HepG2 (cell line): ENCODE measurements at regions not wholly inside any gene's neighbourhood (a gene's known extent, or its start where the extent isn't known, plus 50 kb on each side); places are given as distances from the start of the nearest gene placed in this dataset.

Source experiments
- ATAC-seq: fragments of 200-7000 bp; cut with Tn5 transposase; 3 replicates; pipeline ENCODE4 v1.9.1; 2020; ENCODE audit warnings: mild to moderate bottlenecking, moderate library complexity
- BruUV-seq: library from RNA; stranded (reverse); fragments of 400-500 nt; replicated peaks from 2 replicates; lab custom pipeline; 2021; lab: Mats Ljungman, UMichigan
- CTCF ChIA-PET: fragments of 300-600 bp; formaldehyde crosslinking; extraction: SDS; loops from one replicate; lab custom pipeline; 2021; ENCODE audit warnings: low total read pairs, inconsistent platforms, low intra/inter-chr PET ratio; lab: Yijun Ruan, JAX
- POLR2A ChIA-PET: fragments of 350-600 bp; sonication (Branson Sonifier 250); formaldehyde crosslinking; loops from one replicate; lab custom pipeline; 2020; ENCODE audit warnings: antibody characterized with exemption, inconsistent platforms; lab: Yijun Ruan, JAX
- DNase-seq: peaks from one replicate; pipeline ENCODE4 v3.0.0-alpha.2; 2015; ENCODE audit warnings: low spot score
- FAIRE-seq: peaks from 3 replicates; lab custom pipeline; 2011; peaks lifted over from hg19 to GRCh38; lab: Jason Lieb, UNC
- H2AFZ ChIP-seq: one replicate; pipeline ENCODE4 v1.6.1; 2011; ENCODE audit warnings: low read length, inconsistent platforms
- H3K27ac ChIP-seq: fragments of 300-600 bp; 3 replicates; pipeline ENCODE4 v1.8.0; 2011; ENCODE audit warnings: mixed run types, mild to moderate bottlenecking, mixed read lengths, low read length, inconsistent platforms; ENCODE audit not compliant: insufficient read depth; ENCODE audit errors: extremely low read length
- H3K27me3 ChIP-seq, 2 experiments: fragments of 200-600 bp in 1 of 2; 2 replicates in 1 of 2; 3 replicates in 1 of 2; pipeline versions ENCODE4 v1.6.0 to v1.8.0; 2011; ENCODE audit warnings: low read length in 2 of 2, mild to moderate bottlenecking in 2 of 2, moderate library complexity in 2 of 2, inconsistent platforms in 1 of 2; ENCODE audit not compliant: insufficient read depth in 2 of 2, control insufficient read depth in 1 of 2
- H3K36me3 ChIP-seq, 2 experiments: fragments of 200-600 bp in 1 of 2; replicated peaks in 1 of 2; 2 replicates in 1 of 2; 3 replicates in 1 of 2; pipeline versions ENCODE4 v1.5.1 to v1.8.0; 2011; ENCODE audit warnings: low read length in 2 of 2, inconsistent platforms in 1 of 2; ENCODE audit not compliant: insufficient read depth in 2 of 2, control insufficient read depth in 1 of 2
- H3K4me1 ChIP-seq: 2 replicates; pipeline ENCODE4 v1.5.1; 2012; ENCODE audit warnings: low read length, inconsistent platforms; ENCODE audit not compliant: insufficient read depth
- H3K4me2 ChIP-seq: 2 replicates; pipeline ENCODE4 v1.6.0; 2011; ENCODE audit warnings: low read depth, low read length, inconsistent platforms
- H3K4me3 ChIP-seq, 3 experiments: fragments of 200-600 bp in 1 of 3; sonication (generic), shearing (Covaris generic) in 1 of 3; replicated peaks in 1 of 3; 2 replicates each; pipeline ENCODE4 v1.5.1; 2011 to 2016; ENCODE audit warnings: low read length in 3 of 3, inconsistent platforms in 2 of 3, low read depth in 2 of 3, mild to moderate bottlenecking in 2 of 3, control low read depth in 1 of 3, mixed read lengths in 1 of 3; ENCODE audit not compliant: insufficient read depth in 1 of 3
- H3K79me2 ChIP-seq: one replicate; pipeline ENCODE4 v1.6.1; 2011; ENCODE audit warnings: low read length, inconsistent platforms; ENCODE audit not compliant: insufficient read depth
- H3K9ac ChIP-seq: 2 replicates; pipeline ENCODE4 v1.6.0; 2011; ENCODE audit warnings: mild to moderate bottlenecking, low read depth, low read length, inconsistent platforms; ENCODE audit not compliant: insufficient read depth
- H3K9me3 ChIP-seq: 2 replicates; pipeline ENCODE4 v1.5.1; 2012; ENCODE audit warnings: mild to moderate bottlenecking, low read length
- H4K20me1 ChIP-seq: 2 replicates; pipeline ENCODE4 v1.6.0; 2011; ENCODE audit warnings: inconsistent platforms, mild to moderate bottlenecking, low read length, moderate library complexity; ENCODE audit not compliant: insufficient read depth
- DNMT3B ChIP-seq: conservative IDR thresholded peaks from 2 replicates; pipeline ENCODE4 v1.6.1; 2016; ENCODE audit warnings: missing biosample characterization, control low read depth
- HNRNPLL ChIP-seq: fragments of 200-400 bp; formaldehyde crosslinking; IDR thresholded peaks from 2 replicates; pipeline ENCODE4 v1.6.1; 2017; ENCODE audit warnings: mild to moderate bottlenecking, low read depth, low read length; ENCODE audit not compliant: poor library complexity, severe bottlenecking
- JUNB ChIP-seq: sonication (generic); formaldehyde crosslinking; IDR thresholded peaks from 2 replicates; pipeline ENCODE4 v1.8.0; 2022; ENCODE audit warnings: missing genetic modification reagents, mild to moderate bottlenecking, borderline replicate concordance
- PAF1 ChIP-seq: IDR thresholded peaks from 2 replicates; pipeline ENCODE4 v1.6.1; 2016; ENCODE audit warnings: missing genetic modification reagents, missing compliant biosample characterization
- PHF5A ChIP-seq: IDR thresholded peaks from one replicate; pipeline ENCODE4 v1.6.1; 2018; ENCODE audit warnings: low read depth, missing genetic modification reagents; ENCODE audit not compliant: unreplicated experiment
- POLR2AphosphoS2 ChIP-seq: IDR thresholded peaks from 2 replicates; pipeline ENCODE4 v1.6.1; 2011; ENCODE audit warnings: low read depth, low read length, improper control_type of control experiment
- SPEN ChIP-seq: sonication (generic); formaldehyde crosslinking; IDR thresholded peaks from 2 replicates; pipeline ENCODE4 v1.5.1; 2020; ENCODE audit warnings: low read depth, mild to moderate bottlenecking, missing genetic modification reagents
- TOE1 ChIP-seq: sonication (generic); formaldehyde crosslinking; IDR thresholded peaks from 2 replicates; pipeline ENCODE4 v1.4.0; 2020; ENCODE audit warnings: mild to moderate bottlenecking, missing genetic modification reagents
- ZNF326 ChIP-seq: sonication (generic); formaldehyde crosslinking; IDR thresholded peaks from 2 replicates; pipeline ENCODE4 v1.4.0; 2020; ENCODE audit warnings: missing genetic modification reagents, borderline replicate concordance
- ZNF33A ChIP-seq: sonication (generic); formaldehyde crosslinking; IDR thresholded peaks from 2 replicates; pipeline ENCODE4 v1.5.1; 2020; ENCODE audit warnings: missing genetic modification reagents, mild to moderate bottlenecking, moderate library complexity, borderline replicate concordance
- ZNF543 ChIP-seq: sonication (generic); formaldehyde crosslinking; IDR thresholded peaks from 2 replicates; pipeline ENCODE4 v1.4.0; 2020; ENCODE audit warnings: mild to moderate bottlenecking, missing genetic modification reagents
- in situ Hi-C: cut with HindIII; loops from 2 replicates; pipeline ENCODE4 v1.10.0; 2017; ENCODE audit warnings: low pct_unique_long_range_greater_than_20kb; ENCODE audit not compliant: extremely low pct_ligation_motif_present
- intact Hi-C: fragments of 100-400 bp; cut with micrococcal nuclease; formaldehyde crosslinking; loops from one replicate; pipeline ENCODE4 v1.10.0; 2022; ENCODE audit not compliant: unreplicated experiment
- TF ChIP-seq, protein P1 (sequence below): IDR thresholded peaks from 2 replicates; pipeline ENCODE4 v1.6.1; 2012; ENCODE audit warnings: inconsistent platforms

DNA sequence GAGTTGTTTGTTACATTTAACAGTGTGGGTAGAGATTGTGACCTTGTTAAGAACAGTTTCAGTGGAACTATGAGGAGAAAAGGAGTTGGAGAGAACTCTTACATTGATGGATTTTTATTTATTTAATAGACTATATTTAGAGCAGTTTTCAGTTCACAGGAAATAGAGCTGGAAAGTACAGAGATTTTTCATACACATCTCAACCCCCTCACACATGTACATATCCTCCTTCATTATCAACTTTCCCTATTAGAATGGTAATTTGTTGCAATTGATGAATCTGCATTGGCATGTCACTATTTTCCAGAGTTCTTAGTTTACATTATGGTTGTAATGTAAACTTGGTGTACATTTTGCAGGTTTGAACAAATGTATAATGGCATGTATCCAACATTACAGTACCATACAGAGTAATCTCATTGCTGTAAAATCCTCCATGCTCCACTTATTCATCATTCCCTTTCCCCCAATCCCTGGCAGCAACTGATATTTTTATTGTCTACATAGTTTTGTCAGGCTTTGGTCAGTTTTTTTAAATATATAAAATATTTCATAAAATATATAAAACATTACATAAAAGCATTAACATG, 756.6 kb upstream of the DPPA4 start:
- POLR2A ChIA-PET, result no interaction called here
- H4K20me1 ChIP-seq, result no peaks in the 10 kb centered on the region
- DNase-seq, result no peak
- peaks cover 45% of the 10 kb centered on the region for H3K9me3 ChIP-seq
- no peaks in the 10 kb centered on the region for H3K79me2 ChIP-seq
- H3K27ac ChIP-seq, result no peak overlapping the region
- no peak for ATAC-seq
- H3K27me3 ChIP-seq, result no peaks in the 10 kb centered on the region
- intact Hi-C loops (no loop called here), in situ Hi-C loops (no loop called here)
- H3K4me1 ChIP-seq, result no peaks in the 10 kb centered on the region
- H3K9ac ChIP-seq, result no peak overlapping the region
- TF ChIP-seq DNMT3B (no peak), JUNB (CRISPR knock-in tag) (no peak), SPEN (CRISPR knock-in tag) (no peak), POLR2AphosphoS2 (no peak), ZNF33A (no peak), PAF1 (CRISPR knock-in tag) (no peak), PHF5A (CRISPR knock-in tag) (no peak), TOE1 (no peak), ZNF543 (CRISPR knock-in tag) (no peak), ZNF326 (no peak), HNRNPLL (no peak)
- TF ChIP-seq, protein P1, sequence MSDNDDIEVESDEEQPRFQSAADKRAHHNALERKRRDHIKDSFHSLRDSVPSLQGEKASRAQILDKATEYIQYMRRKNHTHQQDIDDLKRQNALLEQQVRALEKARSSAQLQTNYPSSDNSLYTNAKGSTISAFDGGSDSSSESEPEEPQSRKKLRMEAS, result no peak
- H2AFZ ChIP-seq, result no peak overlapping the region
- CTCF ChIA-PET, result no interaction called here
- no peak overlapping the region for H3K4me3 ChIP-seq
- no peaks in the 10 kb centered on the region for H3K36me3 ChIP-seq
- no TSS peak for BruUV-seq
- no peak overlapping the region for H3K4me2 ChIP-seq
- FAIRE-seq, result no peak
